PC-3 (cell line): ENCODE measurements at regions not wholly inside any gene's neighbourhood (a gene's known extent, or its start where the extent isn't known, plus 50 kb on each side); places are given as distances from the start of the nearest gene placed in this dataset.
A peak's percentile ranks its signal among the peaks of the same experiment; 100 is the strongest.

ENCODE experiments used
- ATAC-seq: fragments of 200-7000 bp; cut with Tn5 transposase; 2 replicates; pipeline ENCODE4 v1.9.1; 2020; ENCODE audit warnings: mild to moderate bottlenecking, moderate library complexity
- BruUV-seq: library from RNA; stranded (reverse); fragments of 400-500 nt; replicated peaks from 2 replicates; lab custom pipeline; 2021; lab: Mats Ljungman, UMichigan
- CTCF ChIA-PET: fragments of 300-600 bp; sonication (Branson Sonifier 250); formaldehyde crosslinking; loops from one replicate; lab custom pipeline; 2022; ENCODE audit warnings: antibody characterized with exemption; lab: Charles Lee
- POLR2A ChIA-PET: fragments of 300-600 bp; sonication (Branson Sonifier 250); formaldehyde crosslinking; loops from one replicate; lab custom pipeline; 2022; ENCODE audit warnings: antibody characterized with exemption; ENCODE audit not compliant: unreplicated experiment; lab: Charles Lee
- DNase-seq: peaks from one replicate; pipeline ENCODE4 v3.0.0-alpha.2; 2015
- H2AFZ ChIP-seq: fragments of 300-600 bp; sonication (generic); 2 replicates; pipeline ENCODE4 v1.6.0; 2016; ENCODE audit warnings: antibody characterized with exemption, low read length
- H3F3A ChIP-seq: fragments of 300-600 bp; sonication (generic); one replicate; pipeline ENCODE4 v1.6.0; 2017; ENCODE audit warnings: antibody characterized with exemption, low read length, control low read depth, mild to moderate bottlenecking; ENCODE audit not compliant: unreplicated experiment
- H3K27ac ChIP-seq: fragments of 300-600 bp; sonication (generic); 2 replicates; pipeline ENCODE4 v1.5.1; 2016; ENCODE audit warnings: mild to moderate bottlenecking, low read length
- H3K27me3 ChIP-seq: fragments of 300-600 bp; sonication (generic); 2 replicates; pipeline ENCODE4 v1.6.1; 2016; ENCODE audit warnings: low read length, mixed read lengths
- H3K36me3 ChIP-seq: fragments of 300-600 bp; sonication (generic); 2 replicates; pipeline ENCODE4 v1.6.1; 2016; ENCODE audit warnings: low read depth, mixed run types, low read length, mixed read lengths
- H3K4me1 ChIP-seq: fragments of 300-600 bp; sonication (generic); 2 replicates; pipeline ENCODE4 v1.5.1; 2016; ENCODE audit warnings: low read length; ENCODE audit not compliant: insufficient read depth
- H3K4me2 ChIP-seq: fragments of 300-600 bp; sonication (generic); 2 replicates; pipeline ENCODE4 v1.6.0; 2016; ENCODE audit warnings: low read length
- H3K4me3 ChIP-seq: fragments of 300-600 bp; sonication (generic); 2 replicates; pipeline ENCODE4 v1.5.1; 2016; ENCODE audit warnings: mild to moderate bottlenecking, low read length, mixed read lengths
- H3K79me2 ChIP-seq: fragments of 300-600 bp; sonication (generic); 2 replicates; pipeline ENCODE4 v1.6.1; 2017; ENCODE audit warnings: low read length, mixed read lengths
- H3K9ac ChIP-seq: fragments of 300-600 bp; sonication (generic); 2 replicates; pipeline ENCODE4 v1.6.0; 2016; ENCODE audit warnings: mild to moderate bottlenecking, low read length
- H3K9me2 ChIP-seq: fragments of 300-600 bp; sonication (generic); replicated peaks from 2 replicates; pipeline ENCODE4 v1.6.1; 2016; ENCODE audit warnings: mixed run types, low read length, mixed read lengths
- H3K9me3 ChIP-seq: fragments of 300-600 bp; sonication (generic); 2 replicates; pipeline ENCODE4 v1.6.1; 2016; ENCODE audit warnings: low read length, mixed read lengths
- H4K20me1 ChIP-seq: fragments of 300-600 bp; sonication (generic); 2 replicates; pipeline ENCODE4 v1.6.1; 2016; ENCODE audit warnings: low read length, mixed read lengths
- CTCF ChIP-seq: fragments of 300-600 bp; sonication (generic); conservative IDR thresholded peaks from 2 replicates; pipeline ENCODE4 v1.5.1; 2017; ENCODE audit warnings: antibody characterized with exemption, low read depth, mild to moderate bottlenecking, low read length
- EZH2 ChIP-seq: fragments of 300-600 bp; sonication (generic); IDR thresholded peaks from one replicate; pipeline ENCODE4 v1.6.1; 2017; ENCODE audit warnings: antibody characterized with exemption, mild to moderate bottlenecking, low read length; ENCODE audit not compliant: unreplicated experiment
- EZH2phosphoT487 ChIP-seq: fragments of 300-600 bp; sonication (generic); IDR thresholded peaks from 2 replicates; pipeline ENCODE4 v1.6.1; 2018; ENCODE audit warnings: mild to moderate bottlenecking, antibody characterized with exemption, low read length, borderline replicate concordance
- intact Hi-C: fragments of 100-400 bp; cut with micrococcal nuclease; formaldehyde crosslinking; loops from 2 replicates; pipeline ENCODE4 v1.9.0; 2023

- Histone ChIP-seq H4K20me1 (no peaks in the 10 kb centered on the region), H3K27ac (no peak overlapping the region), H3K9ac (no peak overlapping the region), H3K9me2 (peaks cover 20% of the 10 kb centered on the region), H3K9me3 (no peaks in the 10 kb centered on the region), H3K36me3 (no peaks in the 10 kb centered on the region), H3K4me3 (no peak overlapping the region), H3F3A (no peaks in the 10 kb centered on the region), H3K79me2 (no peaks in the 10 kb centered on the region), H3K4me2 (no peak overlapping the region), H3K27me3 (no peaks in the 10 kb centered on the region), H2AFZ (no peak overlapping the region), H3K4me1 (no peaks in the 10 kb centered on the region)
- BruUV-seq = no TSS peak
- ATAC-seq (no peak), DNase-seq (no peak)
- intact Hi-C loops = no loop called here
- CTCF ChIA-PET = no interaction called here
- no peak for TF ChIP-seq EZH2phosphoT487
- TF ChIP-seq EZH2 = no peak
- no peak for TF ChIP-seq CTCF
- POLR2A ChIA-PET = no interaction called here
Measured at GRCh38 chr1:173293756-173294155, 86.6 kb upstream of the TNFSF4 start.

GRCh38 chr1:173294843-173295242 lies 87.7 kb upstream of the TNFSF4 start:
- Histone ChIP-seq H3K9me2 (peaks cover 20% of the 10 kb centered on the region), H3K9ac (no peak overlapping the region), H3K4me2 (no peak overlapping the region), H2AFZ (no peak overlapping the region), H4K20me1 (no peaks in the 10 kb centered on the region), H3K4me3 (no peak overlapping the region), H3F3A (no peaks in the 10 kb centered on the region), H3K27ac (no peak overlapping the region), H3K36me3 (no peaks in the 10 kb centered on the region), H3K4me1 (no peaks in the 10 kb centered on the region), H3K79me2 (no peaks in the 10 kb centered on the region), H3K27me3 (no peaks in the 10 kb centered on the region), H3K9me3 (no peaks in the 10 kb centered on the region)
- TF ChIP-seq CTCF (no peak), EZH2phosphoT487 (no peak), EZH2 (no peak)
- BruUV-seq = no TSS peak
- ATAC-seq = peak; percentile 36
- ChIA-PET CTCF (no interaction called here), POLR2A (no interaction called here)
- DNase-seq = no peak
- intact Hi-C loops = no loop called here

GRCh38 chr1:173295391-173295790 lies 88.3 kb upstream of the TNFSF4 start:
- ATAC-seq = no peak
- BruUV-seq = no TSS peak
- Histone ChIP-seq H3K36me3 (no peaks in the 10 kb centered on the region), H3K4me1 (peaks cover 4% of the 10 kb centered on the region), H3K27me3 (no peaks in the 10 kb centered on the region), H3K9ac (no peak overlapping the region), H3F3A (no peaks in the 10 kb centered on the region), H3K9me2 (peaks cover 20% of the 10 kb centered on the region), H3K9me3 (no peaks in the 10 kb centered on the region), H3K4me2 (no peak overlapping the region), H3K79me2 (no peaks in the 10 kb centered on the region), H3K4me3 (no peak overlapping the region), H4K20me1 (no peaks in the 10 kb centered on the region), H3K27ac (no peak overlapping the region), H2AFZ (no peak overlapping the region)
- intact Hi-C loops = no loop called here
- ChIA-PET POLR2A (no interaction called here), CTCF (no interaction called here)
- no peak for DNase-seq
- TF ChIP-seq CTCF = no peak
- TF ChIP-seq EZH2phosphoT487 = no peak
- TF ChIP-seq EZH2 = no peak
